Activated CD4-positive, alpha-beta T cell treated with anti-CD3 and anti-CD28 coated beads for 48 hours (primary cell): ENCODE measurements at regions not wholly inside any gene's neighbourhood (a gene's known extent, or its start where the extent isn't known, plus 50 kb on each side); places are given as distances from the start of the nearest gene placed in this dataset.

ENCODE experiments used
- DNase-seq: peaks from one replicate; pipeline ENCODE4 v3.0.0-alpha.2; 2020

DNA sequence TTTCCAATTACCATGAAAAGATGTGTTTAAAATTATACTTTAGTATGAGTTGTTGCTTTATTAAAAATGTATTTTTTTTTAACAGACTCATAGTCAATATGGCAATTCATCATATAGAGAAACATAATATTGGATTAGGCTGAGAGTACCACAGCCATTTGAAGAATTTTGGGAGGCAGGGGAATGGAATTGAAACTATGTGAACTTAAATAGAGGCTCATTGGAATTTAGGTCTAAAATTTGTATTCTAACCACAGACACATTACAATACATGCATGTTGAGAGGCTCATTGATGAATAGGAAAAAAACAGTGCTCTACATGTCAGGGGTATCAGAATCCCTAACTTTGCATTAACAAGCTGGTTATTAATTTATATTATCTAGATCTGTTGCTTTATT is 269.6 kb downstream of the DKK2 start:
- DNase-seq = no peak

DNA sequence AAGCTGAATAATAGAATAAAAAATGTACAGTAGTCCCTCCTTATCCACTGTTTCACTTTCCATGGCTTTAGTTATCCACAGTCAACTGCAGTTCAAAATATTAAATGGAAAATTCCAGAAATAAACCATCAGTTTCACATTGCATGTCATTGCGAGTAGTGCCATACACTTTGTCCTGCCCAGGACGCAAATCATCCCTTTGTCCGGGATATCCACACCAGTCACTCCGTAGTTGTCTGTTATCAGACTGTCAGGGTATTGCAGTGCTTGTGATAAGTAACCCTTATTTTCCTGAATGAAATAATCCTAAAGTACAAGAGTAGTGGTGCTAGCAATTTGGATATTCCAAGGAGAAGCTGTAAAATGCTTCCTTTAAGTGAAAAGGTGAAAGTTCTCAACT is 271.3 kb downstream of the DKK2 start:
- DNase-seq = no peak

DNA sequence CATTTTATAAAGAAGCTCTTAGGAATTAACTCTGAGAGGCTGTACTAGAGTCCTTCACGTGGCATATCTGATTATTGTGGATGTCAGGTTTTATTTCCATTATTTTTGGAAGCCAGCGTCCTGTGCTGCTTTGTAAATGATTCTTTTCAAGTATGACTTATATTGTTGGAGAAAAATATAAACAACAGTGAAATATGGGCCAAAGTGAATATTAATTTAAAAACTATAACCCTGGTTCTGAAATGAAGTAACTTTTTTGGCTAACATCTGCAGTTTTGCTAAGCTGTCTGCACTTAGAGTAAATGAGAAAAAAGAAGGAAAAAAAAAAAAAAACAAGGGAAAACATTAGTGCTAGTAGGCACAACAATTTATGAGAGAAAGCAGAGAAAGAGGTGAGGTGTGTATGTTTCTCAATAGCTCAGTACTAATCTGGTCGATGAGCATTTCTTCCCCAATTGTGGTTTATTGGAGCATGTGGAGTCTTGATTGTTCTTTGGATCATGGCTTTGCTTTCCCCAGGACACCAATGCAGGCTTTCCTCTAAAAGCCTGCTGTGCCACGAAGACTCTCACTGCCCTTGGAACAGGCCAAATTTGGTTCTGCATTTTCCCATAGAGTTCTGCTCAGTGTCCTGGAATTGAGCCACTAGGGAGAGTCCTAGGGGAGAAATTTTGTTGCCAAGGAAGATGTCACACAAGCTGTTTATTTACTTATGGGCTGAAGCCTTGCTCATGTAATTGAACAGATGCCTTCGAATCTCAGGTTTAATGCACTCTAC is 273.3 kb downstream of the DKK2 start:
- no peak for DNase-seq

DNA sequence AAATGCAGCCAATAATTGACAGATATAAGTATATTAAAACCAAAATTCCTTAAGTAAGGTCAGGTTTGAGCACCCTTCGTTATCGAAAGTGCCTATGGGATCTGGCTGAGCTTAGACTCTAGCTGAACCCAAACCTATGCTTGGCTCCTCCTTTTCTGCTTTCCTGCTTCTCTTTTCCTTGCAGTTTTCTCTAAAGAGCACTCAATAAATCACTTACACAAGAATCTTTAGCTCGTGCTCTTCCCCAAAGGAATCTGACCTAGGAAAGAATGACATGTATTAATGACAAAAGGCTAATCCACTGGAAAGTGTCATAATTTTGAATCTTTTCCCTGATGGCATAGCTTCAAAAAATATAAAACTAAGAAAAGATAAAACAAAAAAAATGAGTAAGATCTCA is 282.7 kb downstream of the DKK2 start:
- no peak for DNase-seq

DNA sequence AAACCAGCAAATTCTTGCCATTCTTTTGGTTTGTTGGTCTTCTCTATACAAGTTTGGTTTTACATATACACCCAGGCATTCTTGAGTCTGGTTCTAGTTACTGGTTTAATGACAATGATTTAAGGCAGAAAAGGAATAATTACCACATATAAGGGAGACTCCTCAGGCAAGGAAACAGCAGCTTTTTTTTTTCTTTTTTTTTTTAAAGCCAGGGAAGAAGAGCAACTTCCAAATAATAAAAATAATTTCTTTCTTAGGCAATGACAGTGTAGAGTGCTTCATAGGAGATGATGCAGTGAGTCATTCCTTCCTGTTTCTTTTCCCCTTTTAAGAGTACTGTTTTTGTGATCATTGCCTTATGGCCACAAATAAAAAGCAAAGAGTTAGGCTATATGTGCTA is 289.7 kb downstream of the DKK2 start:
- DNase-seq = no peak

DNA sequence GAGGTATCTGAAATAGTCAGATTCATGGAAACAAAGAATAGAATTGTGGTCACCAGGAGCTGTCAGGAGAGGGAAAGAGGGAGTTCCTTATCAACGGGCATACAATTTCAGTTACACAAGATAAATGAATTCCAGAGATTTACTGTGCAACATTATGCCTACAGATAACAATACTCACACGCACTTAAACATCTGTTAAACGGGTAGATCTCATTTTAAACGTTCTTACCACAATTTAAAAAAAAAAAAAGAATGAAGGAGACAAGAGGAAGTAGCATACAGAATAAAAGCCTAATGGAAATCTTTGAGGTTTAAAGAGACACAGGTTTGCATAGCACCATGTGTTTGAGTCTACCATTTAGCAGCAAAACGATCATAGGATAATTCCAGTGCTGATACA is 298.0 kb downstream of the DKK2 start:
- no peak for DNase-seq

DNA sequence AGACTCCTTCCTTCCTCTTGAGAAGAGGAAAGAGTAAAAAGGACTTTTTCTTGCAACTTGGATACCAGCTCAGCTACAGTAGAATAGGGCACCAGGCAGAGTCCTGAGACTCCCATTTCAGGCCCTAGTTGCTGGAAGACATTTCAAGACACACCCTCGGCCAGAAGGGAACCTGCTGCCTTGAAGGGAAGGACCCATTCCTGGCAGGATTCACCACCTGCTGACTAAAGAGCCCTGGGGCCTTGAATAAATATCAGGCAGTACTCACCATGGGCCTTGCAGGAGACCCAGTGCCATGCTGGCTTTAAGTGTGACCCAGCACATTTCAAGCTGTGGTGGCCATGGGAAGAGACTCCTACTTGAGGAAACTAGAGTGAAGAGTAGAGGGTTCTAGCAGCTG is 317.6 kb downstream of the DKK2 start:
- no peak for DNase-seq

DNA sequence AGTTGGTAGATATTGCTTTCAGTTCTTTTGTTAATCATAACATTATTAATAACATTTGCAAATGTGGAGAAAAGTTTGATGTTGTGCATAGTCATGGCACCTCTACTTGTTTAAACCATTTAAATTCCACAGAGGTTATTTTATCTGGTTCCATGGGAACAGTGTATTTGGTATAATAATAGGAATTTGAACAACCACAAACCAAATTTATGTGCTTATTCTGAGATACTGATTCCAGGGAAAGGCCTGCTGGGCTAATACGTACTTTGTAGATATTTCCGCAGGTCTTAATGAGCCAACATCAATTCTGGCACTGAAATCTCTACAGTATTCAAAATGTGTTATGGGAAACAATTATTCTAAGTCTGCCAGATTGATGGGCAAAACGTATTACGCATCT is 319.0 kb downstream of the DKK2 start:
- no peak for DNase-seq

DNA sequence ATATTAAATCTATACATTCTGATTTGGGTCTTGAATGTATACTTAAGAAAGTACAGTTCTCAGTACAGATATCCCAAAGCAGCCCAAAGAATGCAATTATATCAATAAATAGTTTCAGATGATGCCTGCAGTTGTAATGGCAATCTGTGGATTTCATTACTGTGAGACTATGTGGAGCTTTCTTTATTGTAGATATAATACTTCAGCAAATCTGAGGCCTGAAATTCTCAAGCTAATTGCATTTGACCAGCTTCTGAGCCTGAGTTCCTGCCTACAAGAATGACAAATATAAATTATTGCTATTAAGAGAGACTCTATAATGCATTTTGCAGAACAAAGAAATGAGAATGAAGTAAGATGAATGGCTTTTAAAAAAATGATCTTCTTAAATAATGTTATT is 320.3 kb downstream of the DKK2 start:
- DNase-seq = no peak

DNA sequence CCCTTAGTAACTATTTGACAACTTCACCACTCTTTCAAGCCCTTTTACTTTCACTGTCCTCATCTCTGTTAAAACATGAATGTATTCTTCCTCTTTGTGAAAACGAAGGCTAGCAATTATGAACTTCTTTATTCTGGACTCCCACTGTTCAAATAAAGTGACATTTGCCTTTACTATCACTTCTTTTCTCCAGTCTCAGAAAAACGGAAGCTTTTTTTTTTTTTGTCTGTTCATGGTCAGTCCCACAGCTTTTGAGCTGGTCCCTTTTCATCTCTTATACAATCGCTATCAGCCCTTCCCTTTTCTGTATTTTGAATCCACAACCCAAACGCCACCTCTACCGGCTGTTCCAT is 327.7 kb downstream of the DKK2 start:
- DNase-seq = no peak

DNA sequence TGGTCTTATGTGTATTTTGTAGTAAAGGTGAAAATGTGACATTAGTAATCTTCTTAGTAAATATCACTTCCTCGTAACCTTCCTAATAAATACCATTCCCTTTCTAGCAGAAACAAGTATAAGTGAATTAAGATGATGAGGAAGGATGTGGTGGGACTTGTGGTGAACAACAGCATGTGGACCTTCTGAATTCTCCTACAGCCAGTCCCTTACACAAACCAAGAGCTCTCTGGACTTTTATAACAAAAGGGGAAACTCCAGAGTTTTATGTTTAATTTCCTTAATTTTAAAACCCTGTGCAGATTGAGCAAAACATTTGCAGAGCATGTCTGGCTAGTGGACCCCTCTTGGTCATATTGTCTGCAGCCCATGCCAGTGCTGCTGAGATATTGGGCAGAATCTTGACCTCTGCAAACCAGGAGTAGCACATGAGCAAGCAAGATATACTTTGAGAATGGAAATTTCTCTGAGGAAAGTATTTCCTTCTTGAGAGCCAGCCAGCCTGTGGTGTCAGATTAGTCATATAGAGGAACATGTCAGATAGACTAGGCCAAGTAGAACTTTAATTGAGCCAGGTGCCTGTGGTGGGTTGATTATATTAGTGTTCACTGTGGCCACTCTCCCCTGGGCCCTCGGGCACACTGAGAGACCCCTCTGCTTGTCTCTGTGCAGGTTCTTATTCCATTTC is 328.2 kb downstream of the DKK2 start:
- DNase-seq = no peak

DNA sequence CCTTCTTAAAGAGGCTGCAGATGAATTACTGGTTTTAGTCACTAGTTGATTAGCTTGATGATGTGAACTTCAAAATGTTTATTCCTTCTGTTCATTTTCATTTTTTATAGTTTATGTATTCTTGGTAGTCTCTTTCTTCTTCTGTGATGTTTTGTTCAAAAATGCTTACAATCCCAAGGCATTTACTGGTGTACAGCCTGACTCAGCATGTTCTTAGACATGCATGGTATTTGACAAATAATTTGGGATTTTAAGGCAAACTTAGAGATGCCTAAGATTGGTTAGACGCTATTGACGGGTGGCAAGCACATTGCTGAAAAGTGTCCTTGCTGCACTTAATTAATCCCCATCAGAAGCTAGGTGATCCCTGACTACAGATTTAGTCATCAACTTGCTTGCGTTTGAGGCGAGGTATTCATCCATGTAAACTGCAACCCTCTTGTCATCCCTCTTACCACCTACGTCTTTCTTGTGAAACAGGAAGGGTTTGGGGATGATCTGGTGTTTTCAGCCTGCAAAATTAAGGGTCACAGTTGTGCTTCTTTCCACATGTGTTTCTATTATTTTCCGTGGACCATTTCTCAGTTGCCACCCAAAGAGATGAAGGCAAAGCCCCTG is 331.8 kb downstream of the DKK2 start:
- DNase-seq = no peak

DNA sequence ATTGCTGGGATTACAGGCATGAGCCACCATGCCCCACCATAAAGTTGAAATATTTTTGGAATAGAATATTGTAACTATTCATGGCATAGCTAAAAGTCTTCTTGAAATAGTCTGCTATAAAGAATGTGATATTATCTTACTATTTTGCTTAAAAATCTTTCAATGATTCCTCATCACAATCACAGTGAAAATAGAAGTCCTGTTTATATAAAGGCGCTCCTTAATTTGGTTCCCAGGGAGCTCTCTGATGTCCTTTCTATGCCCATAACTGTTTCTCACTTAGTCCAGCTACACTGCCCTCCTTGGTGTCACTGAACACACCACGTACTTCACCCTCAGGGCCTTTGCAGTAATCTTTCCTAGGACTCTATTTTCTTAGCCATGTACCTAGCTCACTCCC is 331.7 kb upstream of the GIMD1 start:
- DNase-seq = no peak

DNA sequence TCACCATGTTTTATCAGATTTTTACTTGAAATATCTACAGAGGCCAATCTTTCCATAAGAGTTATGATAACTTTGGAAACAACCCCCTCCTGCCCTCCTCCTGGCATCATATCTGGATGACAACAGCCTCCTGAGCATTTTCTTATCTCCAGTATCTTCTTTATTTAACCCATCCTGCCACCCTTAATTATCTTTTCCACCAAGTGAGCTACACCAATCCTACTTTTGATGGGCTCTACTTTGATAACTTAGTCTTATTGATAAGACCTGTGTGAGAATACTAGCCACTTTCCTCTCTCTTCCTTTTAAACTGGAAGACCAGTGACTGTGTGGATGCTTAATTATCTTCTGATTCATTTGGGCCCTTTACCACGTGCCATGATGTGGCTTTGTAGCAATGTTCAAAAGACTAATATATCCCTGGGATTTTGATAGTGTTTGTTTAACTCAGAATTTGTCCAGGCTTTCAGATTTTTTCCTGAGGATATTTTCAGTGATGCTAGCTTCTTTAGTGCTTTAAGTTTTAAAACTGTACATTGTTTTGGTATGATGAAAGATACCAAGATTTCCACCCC is 330.1 kb upstream of the GIMD1 start:
- DNase-seq = no peak

DNA sequence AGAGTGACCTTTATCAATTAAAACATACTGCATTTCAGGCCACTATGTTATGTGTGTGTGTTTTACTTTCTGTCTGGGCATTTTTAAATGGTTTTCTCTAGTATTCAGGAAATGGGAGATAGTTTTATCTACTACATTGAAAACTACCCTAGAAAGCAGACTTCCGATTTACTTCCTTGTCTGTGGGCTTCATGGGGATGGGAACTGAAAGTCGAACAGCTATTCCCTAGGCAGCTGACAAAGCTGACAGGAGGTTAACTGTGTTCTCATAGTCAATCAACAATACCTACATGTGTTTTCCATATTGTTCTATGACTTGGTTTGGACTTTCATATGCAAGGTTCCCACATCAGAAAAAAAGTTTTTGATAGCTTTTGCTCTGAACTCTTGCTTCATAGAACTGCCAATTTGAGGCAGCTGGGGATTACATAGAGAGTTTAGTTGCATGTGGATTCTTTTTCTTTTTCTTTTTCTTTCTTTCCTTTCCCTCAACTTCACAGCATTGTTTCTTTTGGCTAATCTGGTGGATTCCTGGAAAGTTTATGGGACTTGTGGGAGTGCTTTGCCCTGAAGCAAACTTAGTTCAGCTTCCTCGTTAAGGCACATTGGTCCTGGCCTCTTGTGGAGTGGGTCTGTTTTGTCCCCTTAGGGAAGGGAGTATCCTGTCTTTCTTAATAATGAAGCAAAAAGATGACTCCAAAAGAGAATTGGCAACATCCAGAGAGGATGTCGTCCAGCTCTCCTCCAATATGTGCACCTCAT is 327.1 kb upstream of the GIMD1 start:
- DNase-seq = no peak

DNA sequence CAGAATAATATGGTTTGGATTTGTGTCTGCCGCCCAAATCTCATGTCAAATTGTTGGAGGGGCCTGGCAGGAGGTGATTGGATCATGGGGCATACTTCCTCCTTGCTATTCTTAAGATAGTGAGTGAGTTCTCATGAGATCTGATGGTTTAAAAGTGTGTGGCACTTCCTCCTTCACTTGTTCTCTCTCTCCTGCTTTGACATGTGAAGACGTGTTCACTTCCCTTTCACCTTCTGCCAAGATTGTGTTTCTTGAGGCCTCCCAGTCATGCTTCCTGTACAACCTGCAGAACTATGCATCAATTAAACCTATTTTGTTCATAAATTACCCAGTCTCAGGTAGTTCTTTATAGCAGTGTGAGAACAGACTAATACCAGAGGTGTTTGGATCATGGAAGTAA is 325.7 kb upstream of the GIMD1 start:
- no peak for DNase-seq

DNA sequence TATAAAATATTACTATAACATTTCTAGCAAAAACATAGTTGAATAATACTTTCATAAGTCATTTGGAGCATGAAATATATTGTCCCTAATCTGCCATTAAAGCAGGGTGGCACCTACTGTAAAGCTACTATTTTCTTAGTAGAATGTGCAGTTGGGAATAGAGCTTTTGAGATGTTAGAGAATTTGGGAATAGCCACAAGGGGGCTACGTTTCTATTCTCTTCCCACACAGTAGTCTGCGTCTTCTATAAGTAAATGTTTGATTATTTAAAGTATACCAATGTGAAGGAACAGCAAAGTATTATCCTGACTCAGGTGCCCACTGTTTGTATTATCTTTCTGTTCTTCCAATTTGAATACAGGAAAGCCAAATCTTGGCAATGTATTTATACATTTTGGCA is 323.2 kb upstream of the GIMD1 start:
- DNase-seq = no peak

DNA sequence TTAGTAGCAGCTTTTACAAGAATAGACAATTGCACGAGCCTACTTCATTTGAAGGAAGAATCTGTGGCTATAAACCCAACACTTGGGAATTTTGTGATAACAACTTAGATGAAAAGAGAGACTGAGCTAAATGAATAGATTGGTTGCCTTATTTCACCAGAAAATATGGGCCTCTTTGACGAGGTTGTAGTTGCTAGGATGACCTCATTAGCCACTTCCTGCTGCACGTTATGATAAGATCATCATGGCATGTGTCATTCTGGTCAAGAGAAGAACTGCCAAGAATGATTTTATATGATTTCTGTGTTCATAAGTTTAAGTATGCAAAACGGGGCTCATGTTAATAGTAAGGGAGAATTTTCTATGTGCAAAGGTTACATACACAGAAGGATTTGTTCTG is 321.9 kb upstream of the GIMD1 start:
- no peak for DNase-seq

DNA sequence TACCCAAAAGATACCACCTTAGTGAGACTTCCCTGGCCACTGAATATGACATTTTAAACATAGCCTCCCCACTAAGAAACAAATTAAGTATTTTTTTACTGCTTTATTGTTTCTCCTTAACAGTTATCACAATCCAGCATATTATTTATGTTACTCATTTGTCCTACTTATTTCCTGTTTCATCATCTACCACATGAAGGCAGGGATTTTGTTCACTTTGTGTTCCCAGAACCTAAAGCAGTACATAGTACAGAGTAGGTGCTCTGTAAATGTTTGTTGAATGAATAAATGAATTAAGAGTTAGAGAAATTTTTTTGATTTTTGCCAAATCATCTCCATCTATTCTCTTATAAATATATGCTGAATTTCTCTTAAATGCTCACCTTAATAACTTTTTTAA is 318.4 kb upstream of the GIMD1 start:
- no peak for DNase-seq

DNA sequence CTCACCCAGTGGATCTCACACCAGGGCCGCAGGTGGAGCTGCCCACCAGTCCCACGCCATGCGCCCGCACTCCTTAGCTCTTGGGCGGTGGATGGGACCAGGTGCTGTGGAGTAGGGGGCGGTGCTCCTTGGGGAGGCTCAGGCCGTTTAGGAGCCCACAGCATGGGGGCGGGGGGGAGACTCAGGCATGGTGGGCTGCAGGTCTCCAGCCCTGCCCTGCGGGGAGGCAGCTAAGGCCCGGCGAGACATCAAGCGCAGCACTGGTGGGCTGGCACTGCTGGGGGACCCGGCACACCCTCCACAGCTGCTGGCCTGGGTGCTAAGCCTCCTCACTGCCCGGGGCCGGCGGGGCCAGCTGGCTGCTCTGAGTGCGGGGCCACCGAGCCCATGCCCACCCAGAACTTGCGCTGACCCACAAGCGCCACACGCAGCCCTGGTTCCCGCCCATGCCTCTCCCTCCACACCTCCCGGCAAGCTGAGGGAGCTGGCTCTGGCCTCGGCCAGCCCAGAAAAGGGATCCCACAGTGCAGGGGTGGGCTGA is 312.9 kb upstream of the GIMD1 start:
- no peak for DNase-seq

DNA sequence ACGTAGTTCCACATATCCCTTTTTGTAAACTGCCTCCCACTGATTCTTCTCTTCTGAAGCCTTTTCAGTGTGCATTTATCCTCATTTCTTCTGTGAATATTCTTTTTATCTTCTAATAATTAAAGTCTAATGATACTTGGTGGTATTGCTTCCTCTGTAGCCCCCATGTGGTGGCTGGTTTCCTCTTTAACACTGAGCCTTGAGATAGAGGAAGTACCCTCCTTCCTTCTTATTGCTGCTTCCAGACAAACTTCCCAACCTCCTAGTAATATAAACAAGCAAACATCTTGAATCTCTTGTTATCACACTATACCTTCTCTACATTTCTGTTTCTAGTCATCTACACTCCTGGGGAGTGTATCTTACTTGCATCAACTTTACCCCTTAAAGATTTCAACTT is 310.5 kb upstream of the GIMD1 start:
- DNase-seq = no peak

DNA sequence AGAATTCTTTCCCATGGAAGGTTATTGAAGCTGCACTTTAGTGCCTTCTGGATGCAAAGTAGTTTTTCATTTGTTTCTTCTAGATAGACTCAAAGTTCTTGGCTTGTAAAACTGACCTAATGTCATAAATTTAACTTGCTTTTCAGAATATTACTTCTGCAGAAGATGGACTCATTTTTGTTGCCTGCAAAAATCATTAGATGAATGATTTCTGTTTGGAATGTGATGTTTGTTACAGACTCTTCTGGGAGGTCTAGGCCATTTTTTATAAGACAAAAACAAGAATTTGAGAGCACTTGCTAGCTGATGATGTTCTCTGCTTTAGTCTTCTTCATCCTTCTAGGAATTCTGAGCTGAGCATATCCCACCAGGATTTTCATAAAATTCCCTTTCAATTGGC is 308.6 kb upstream of the GIMD1 start:
- DNase-seq = no peak
